GM18951 (cell line): ENCODE measurements at regions not wholly inside any gene's neighbourhood (a gene's known extent, or its start where the extent isn't known, plus 50 kb on each side); places are given as distances from the start of the nearest gene placed in this dataset.

Source experiments
- POLR2A ChIP-seq: IDR thresholded peaks from 4 replicates; pipeline ENCODE4 v1.6.1; 2011; ENCODE audit warnings: mild to moderate bottlenecking; ENCODE audit not compliant: insufficient read length, insufficient read depth; ENCODE audit errors: extremely low read depth
- in situ Hi-C: fragments of 300-500 bp; cut with MboI; formaldehyde crosslinking; loops from one replicate; pipeline ENCODE4 v1.12.0; 2022; ENCODE audit warnings: low sequenced_read_pairs, mixed read lengths, inconsistent platforms; ENCODE audit not compliant: unreplicated experiment

DNA sequence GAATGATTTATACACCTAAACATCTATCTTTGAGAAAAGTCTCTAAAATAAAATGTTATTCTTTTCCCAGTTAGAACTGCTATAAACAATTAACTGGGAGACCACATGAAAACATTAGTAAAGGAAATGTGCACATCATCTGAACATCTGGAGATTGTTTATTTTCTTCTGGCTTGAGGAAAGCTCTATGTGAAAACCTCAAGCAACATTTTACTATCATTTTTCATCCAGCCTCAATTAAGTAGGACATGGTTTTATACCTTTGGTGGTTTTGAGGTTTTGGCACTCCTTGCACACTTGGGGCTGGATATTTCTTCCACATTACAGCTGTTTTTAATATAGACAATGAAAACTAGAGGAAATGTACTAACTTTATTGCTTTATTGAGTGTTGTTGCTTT, 609.5 kb upstream of the SLC8A1 start:
- TF ChIP-seq POLR2A, result no peak
- in situ Hi-C loops, result no loop called here

DNA sequence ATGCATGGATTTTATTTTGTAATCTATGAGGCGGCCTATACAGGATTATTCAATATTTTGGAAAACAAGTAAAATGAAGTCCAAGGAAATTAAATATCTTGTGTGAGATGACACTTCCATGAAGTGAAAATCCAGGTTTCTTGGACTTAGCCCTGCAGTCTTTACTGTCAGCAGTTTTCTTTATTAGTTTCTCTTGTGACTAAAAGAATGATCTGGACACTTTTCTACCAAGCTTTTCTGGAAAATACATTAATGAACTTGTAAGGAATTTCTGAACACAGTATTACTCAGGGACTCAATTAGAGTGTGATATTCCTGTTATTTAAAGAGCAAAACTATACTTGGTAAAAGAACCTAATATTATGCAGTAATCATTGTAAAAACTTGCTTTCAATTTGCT, 610.4 kb upstream of the SLC8A1 start:
- in situ Hi-C loops, result no loop called here
- no peak for TF ChIP-seq POLR2A

DNA sequence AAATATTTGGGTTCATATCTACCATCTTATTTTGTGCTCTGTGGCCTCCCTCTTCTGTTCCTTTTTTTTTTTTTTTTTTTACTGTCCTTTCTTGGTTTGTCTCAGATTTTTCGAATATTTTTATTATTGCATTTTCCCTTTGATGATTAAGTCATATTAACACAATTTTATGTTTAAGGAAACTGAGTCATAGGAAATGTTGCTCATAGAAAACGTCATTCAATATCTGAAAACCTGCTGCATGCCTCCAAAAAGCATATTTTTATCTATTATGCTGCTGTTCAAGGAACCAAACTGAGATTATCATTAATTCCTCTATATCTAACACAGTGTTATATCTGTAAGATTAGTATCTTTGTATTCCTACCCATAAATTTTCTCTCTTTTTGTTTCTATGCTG, 614.3 kb upstream of the SLC8A1 start:
- TF ChIP-seq POLR2A, result no peak
- in situ Hi-C loops, result no loop called here

DNA sequence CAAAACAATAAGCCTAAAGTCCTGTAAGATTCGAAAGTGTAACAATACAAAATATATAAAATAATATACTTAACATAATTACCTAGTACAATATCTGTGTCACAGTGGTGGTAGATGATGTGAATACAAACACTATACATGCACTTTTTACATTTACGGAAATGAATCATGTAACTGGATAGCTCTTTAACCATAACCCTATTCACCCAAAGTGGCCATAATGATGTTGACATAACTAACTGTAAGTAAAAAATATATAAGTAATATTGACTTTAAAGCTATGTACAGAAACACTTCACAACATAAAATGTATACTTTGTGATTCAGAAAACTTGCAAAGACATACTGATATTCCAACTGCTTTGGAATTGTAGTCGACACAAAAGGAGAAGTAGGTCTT, 616.9 kb upstream of the SLC8A1 start:
- in situ Hi-C loops, result no loop called here
- TF ChIP-seq POLR2A, result no peak

DNA sequence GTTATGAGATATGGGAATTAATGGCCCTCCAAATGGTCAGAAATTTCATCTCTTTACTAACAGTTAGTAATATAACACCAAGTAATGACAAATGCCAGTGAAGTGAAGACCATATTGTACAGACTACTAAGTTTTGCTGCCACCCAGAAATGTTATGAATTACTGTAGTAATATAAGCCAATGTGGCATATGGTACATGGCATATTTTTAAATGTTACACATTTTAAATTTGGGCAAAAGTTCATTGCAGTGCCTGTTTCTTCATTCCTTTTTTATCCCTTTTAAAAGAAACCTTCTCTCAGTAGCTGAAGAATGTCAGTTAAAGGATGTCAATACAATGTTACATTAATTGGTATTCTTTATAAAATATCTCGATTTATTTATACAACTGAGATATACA, 626.5 kb upstream of the SLC8A1 start:
- no peak for TF ChIP-seq POLR2A
- in situ Hi-C loops, result no loop called here

DNA sequence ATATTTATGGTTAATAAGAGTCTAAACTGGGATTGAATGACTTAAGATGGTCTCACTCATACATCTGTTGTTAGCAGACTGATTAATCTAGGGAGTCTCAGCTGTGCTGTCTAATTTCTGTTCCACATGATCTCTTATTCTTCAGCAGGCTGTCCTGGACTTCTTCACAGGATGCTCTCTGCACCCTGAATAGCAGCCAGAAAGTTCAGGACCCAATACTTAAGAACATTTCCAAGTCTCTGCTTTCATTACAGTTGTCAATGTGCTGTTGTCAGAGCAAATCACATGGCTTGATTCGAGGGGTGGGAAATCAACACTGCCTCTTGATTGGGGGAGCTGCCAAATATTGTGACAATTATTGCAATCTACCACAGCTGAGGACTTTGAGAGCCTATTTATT, 627.1 kb upstream of the SLC8A1 start:
- no peak for TF ChIP-seq POLR2A
- in situ Hi-C loops, result no loop called here

DNA sequence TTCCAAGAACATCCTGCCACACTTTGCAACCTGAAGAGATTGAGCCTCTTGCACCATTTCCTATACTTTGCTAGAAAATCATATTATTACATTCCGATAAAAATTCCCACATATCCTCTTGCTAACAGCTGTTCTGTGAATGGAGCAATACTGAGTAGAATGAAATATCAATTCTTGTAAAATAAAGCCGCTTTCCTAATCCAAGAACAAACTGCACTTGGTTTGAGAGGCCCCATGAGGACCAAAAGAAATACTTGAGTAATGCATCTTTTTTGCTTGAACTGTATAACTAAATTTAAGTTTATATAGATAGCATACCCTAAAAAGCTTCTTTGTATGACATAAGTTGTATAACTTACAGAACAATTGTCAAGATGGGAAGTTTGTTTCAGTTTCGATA, 632.4 kb upstream of the SLC8A1 start:
- in situ Hi-C loops, result no loop called here
- TF ChIP-seq POLR2A, result no peak

DNA sequence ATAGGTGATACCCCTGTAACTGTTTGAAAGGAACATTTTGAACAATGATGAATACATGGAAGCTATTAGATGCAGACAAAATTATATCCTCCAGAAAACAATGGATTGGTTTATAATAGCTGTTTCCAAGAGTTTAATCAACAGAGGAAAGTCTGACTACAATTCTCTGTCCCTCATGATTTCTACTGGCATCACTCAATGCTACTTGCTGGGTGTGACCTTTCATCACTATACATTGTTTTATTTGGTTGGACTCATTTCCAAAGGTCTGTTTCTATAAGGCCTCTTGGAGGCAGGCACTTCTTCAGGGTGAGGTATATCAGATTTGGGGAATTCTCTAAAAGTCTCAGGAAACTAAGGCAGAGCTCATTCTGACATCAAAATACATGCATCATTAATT, 636.1 kb upstream of the SLC8A1 start:
- in situ Hi-C loops, result no loop called here
- TF ChIP-seq POLR2A, result no peak

DNA sequence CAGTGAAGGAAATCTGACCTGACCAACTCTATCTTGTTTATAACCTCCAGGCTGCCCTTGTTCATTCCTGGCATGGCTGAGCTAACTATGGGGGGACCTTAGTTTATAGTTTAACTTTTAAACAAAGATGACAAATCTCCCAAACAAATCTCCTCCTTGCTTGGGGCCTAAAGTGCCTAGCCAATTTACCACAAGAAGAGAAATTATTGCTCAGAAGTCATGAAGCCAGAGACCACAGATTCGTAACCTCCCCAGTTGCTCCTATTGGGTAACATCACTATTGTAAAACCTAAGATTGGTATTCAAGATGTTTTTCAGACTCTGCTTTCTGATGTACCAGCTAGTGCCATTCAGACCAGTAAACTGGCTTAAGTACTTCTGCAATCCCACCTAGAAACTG, 649.4 kb upstream of the SLC8A1 start:
- in situ Hi-C loops, result no loop called here
- no peak for TF ChIP-seq POLR2A

DNA sequence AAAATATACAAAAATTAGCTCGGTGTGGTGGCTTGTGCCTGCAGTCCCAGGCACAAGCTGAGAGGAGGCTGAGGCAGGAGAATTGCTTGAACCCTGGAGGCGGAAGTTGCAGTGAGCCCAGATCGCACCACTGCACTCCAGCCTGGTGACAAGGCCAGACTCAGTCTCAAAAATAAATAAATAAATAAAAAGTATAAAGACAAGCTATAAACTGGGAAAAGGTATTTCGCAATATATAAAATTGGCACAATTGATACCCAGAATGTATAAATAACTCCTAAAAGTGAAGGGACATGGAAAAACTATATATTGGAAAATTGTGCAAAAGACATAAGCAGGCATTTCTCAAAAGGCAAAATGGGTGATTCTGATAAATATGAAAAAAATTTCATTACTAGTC, 657.9 kb upstream of the SLC8A1 start:
- in situ Hi-C loops, result no loop called here
- TF ChIP-seq POLR2A, result no peak

DNA sequence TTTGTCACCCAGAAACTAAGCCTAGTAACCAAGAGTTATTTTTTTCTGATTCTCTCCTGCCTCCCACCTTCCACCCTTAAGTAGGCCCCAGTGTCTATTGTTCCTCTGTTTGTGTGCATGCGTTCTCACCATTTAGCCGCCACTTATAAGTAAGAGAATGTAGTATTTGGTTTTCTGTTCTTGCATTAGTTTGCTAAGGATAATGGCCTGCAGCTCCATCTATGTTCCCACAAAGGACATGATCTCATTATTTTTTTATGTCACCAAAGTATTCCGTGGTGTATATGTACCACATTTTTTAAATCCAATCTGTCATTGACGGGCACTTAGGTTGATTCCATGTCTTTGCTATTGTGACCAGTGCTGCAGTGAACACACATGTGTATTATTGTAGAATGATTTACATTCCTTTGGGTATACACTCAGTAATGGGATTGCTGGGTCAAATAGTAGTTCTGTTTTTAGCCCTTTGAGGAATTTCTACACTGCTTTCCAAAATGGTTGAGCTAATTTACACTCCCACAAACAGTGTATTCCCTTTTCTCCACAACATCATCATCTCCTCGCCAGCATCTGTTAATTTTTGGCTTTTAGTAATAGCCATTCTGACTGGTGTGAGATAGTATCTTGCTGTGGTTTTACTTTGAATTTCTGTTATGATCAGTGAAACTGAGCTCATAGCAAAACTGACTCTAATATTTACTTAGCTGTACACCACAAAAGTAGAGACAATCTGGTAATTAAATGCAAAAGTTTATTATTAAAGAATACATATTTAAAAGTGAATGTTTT, 660.1 kb upstream of the SLC8A1 start:
- in situ Hi-C loops, result no loop called here
- no peak for TF ChIP-seq POLR2A

DNA sequence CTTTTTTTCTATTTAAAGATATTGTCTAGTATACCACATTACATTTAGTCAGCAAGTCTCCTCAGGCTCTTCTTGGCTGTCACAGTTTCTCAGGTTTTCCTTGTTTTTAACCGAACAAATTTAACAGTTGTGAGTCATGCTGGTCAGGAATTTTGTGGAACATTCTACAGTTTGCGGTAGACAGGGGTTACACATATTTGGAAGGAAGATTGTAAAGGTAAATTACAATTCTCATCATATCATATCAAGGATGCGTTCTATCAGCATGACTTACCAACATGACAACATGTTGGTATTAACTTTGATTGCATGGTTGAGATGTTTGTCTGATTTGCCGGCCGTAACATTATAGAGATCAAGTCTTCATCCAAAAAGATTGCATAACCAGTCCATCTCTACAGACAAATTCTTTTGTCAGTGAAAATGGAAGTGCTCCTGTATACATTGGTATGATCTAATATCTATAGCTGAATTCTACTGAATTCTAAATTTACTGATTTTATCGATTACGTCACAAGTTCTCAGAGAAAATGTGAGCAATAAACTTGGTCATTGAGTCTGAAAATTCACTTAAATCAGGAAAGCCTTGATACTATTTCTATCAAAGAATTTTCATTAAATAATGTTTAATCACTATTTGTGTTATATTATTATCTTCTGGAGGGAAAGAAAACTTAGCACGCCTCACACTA, 664.4 kb upstream of the SLC8A1 start:
- TF ChIP-seq POLR2A, result no peak
- in situ Hi-C loops, result no loop called here

DNA sequence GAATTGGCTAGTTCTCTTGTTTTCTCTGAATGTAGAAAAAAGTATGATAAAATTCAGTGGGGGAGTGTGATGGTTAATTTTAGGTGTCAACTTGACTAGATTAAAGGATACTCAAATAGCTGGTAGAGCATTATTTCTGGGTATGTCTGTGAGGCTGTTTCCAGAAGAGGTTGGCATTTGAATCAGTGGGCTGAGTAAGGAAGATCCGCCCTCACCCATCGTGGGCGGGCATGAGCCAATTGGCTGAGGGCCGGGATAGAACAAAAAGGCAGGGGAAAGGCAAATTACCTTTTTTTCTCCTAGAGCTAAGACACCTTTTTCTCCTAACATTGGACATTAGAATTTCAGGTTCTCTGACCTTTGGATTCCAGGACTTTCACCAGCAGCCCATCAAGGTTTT, 667.6 kb upstream of the SLC8A1 start:
- in situ Hi-C loops, result no loop called here
- TF ChIP-seq POLR2A, result no peak

DNA sequence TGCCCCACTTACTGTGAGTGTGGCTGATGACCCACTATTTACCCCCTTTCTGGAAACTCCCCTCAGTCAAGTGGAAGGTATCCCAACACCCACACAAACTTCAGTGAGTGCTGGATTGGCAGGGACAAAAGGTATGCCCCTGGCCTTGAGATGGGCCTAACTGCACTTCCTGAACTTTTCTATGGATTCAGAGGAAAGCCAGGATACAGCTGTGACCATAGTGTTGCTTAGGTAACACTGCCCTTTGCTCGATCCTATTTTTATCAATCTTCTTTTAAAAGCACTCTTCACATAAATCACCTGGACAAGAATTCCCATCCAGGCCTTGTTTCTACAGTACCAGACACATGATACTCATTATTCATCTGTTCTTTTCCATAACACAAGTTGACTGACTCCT, 671.5 kb upstream of the SLC8A1 start:
- no peak for TF ChIP-seq POLR2A
- in situ Hi-C loops, result no loop called here
